Left lung (tissue), 4 donors: ENCODE measurements at regions not wholly inside any gene's neighbourhood (a gene's known extent, or its start where the extent isn't known, plus 50 kb on each side); places are given as distances from the start of the nearest gene placed in this dataset.
A peak's percentile ranks its signal among the peaks of the same experiment; 100 is the strongest.

ENCODE experiments used
- ATAC-seq: fragments of 200-7000 bp; cut with Tn5 transposase; one replicate; pipeline ENCODE4 v1.9.1; 2020; ENCODE audit warnings: moderate library complexity
- DNase-seq, 4 donors: peaks; one replicate each; pipeline ENCODE4 v3.0.0-alpha.2; 2013 to 2020
- H3K27ac ChIP-seq, 2 donors: fragments of 200-600 bp; sonication (generic) in 1 of 2; one replicate each; pipeline versions ENCODE4 v1.5.0 to v1.8.0; 2020 to 2021
- H3K27me3 ChIP-seq, 2 donors: fragments of 200-600 bp; sonication (generic) in 1 of 2; one replicate each; pipeline versions ENCODE4 v1.5.0 to v1.8.0; 2020 to 2021
- H3K36me3 ChIP-seq, 2 donors: fragments of 200-600 bp; sonication (generic) in 1 of 2; one replicate each; pipeline versions ENCODE4 v1.5.0 to v1.8.0; 2020 to 2021
- H3K4me1 ChIP-seq, 2 donors: fragments of 200-600 bp; one replicate each; pipeline ENCODE4 v1.8.0; 2021
- H3K4me3 ChIP-seq, 2 donors: fragments of 200-600 bp; sonication (generic) in 1 of 2; one replicate each; pipeline versions ENCODE4 v1.5.0 to v1.8.0; 2020 to 2021; ENCODE audit warnings: mild to moderate bottlenecking in 1 of 2
- H3K9me3 ChIP-seq, 2 donors: fragments of 200-600 bp; sonication (generic) in 1 of 2; one replicate each; pipeline versions ENCODE4 v1.5.0 to v1.8.0; 2020 to 2021
- intact Hi-C, 2 donors: fragments of 100-400 bp; cut with DNase I; formaldehyde crosslinking; loops; one replicate each; pipeline versions ENCODE4 v1.11.2 to v1.14.2; 2022
- TF ChIP-seq, protein P1 (sequence below), 2 donors: fragments of 200-600 bp; sonication (generic) in 1 of 2; IDR thresholded peaks; one replicate each; pipeline versions ENCODE4 v1.5.0 to v1.8.0; 2021; ENCODE audit warnings: antibody characterized with exemption in 2 of 2
- donor health status: DM: no; HTN: yes; CAD: no.
- donor health status: DM: no; HTN: no; CAD: no.

- TF ChIP-seq, protein P1, sequence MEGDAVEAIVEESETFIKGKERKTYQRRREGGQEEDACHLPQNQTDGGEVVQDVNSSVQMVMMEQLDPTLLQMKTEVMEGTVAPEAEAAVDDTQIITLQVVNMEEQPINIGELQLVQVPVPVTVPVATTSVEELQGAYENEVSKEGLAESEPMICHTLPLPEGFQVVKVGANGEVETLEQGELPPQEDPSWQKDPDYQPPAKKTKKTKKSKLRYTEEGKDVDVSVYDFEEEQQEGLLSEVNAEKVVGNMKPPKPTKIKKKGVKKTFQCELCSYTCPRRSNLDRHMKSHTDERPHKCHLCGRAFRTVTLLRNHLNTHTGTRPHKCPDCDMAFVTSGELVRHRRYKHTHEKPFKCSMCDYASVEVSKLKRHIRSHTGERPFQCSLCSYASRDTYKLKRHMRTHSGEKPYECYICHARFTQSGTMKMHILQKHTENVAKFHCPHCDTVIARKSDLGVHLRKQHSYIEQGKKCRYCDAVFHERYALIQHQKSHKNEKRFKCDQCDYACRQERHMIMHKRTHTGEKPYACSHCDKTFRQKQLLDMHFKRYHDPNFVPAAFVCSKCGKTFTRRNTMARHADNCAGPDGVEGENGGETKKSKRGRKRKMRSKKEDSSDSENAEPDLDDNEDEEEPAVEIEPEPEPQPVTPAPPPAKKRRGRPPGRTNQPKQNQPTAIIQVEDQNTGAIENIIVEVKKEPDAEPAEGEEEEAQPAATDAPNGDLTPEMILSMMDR (IDR thresholded peaks at IDR 0.05) = no peak
- Histone ChIP-seq H3K4me3 (no peak overlapping the region), H3K9me3 (peaks cover 0 to 15% of the 10 kb centered on the region in 2 donors), H3K36me3 (no peaks in the 10 kb centered on the region), H3K27ac (no peak overlapping the region), H3K27me3 (no peaks in the 10 kb centered on the region), H3K4me1 (no peaks in the 10 kb centered on the region)
- DNase-seq (no peak), ATAC-seq (no peak)
- intact Hi-C loops = no loop called here
Measured at GRCh38 chr13:34276764-34277163, 458.8 kb downstream of the RFC3 start.

DNA sequence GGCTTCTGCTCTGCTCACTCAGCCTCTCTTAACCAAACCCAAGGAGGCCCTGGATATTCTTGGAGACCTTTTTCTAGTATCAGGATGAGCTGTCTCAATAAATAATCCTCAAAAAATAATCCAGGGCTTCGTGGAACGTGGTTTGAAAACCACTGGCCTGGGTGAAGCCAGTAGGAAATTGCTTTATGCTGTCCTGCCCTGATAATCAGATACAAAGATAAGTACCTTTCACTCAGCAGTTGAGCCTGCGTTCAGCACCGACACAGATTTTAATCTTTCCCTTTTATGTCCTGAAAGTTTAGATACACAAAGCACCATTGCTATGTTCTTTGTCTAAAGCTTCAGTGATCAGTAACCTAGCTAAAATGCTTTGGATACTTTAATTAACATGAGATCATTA, 460.0 kb downstream of the RFC3 start:
- intact Hi-C loops = no loop called here
- H3K4me1 ChIP-seq = no peaks in the 10 kb centered on the region
- H3K9me3 ChIP-seq = peaks cover 0 to 15% of the 10 kb centered on the region in 2 donors
- ATAC-seq (no peak), DNase-seq (no peak)
- TF ChIP-seq, protein P1 (IDR thresholded peaks at IDR 0.05) = no peak
- H3K27me3 ChIP-seq = no peaks in the 10 kb centered on the region
- no peak overlapping the region for H3K4me3 ChIP-seq
- no peaks in the 10 kb centered on the region for H3K36me3 ChIP-seq
- no peak overlapping the region for H3K27ac ChIP-seq

DNA sequence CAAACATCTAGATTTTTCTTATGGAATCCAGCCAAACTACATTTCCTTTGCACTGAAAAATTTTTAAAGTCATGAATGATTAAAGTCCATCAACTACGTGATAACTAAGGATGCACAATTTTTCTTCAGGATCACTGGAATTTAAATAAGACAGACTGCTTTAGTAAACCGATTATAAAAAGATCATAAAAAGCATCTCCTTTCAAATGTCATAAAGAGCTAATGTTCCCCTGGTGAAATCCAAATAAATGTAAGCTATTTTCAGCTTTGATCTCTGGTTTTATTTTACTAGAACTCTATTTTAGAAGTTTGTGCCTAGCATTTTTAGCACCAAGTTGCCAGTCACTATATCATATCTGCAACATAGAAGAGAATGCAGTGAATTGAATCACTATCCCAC, 460.8 kb downstream of the RFC3 start:
- ATAC-seq (no peak), DNase-seq (no peak)
- TF ChIP-seq, protein P1 (IDR thresholded peaks at IDR 0.05) = no peak
- Histone ChIP-seq H3K9me3 (peaks cover 0 to 15% of the 10 kb centered on the region in 2 donors), H3K36me3 (no peaks in the 10 kb centered on the region), H3K27ac (no peak overlapping the region), H3K27me3 (no peaks in the 10 kb centered on the region), H3K4me3 (no peak overlapping the region), H3K4me1 (no peaks in the 10 kb centered on the region)
- intact Hi-C loops = no loop called here

DNA sequence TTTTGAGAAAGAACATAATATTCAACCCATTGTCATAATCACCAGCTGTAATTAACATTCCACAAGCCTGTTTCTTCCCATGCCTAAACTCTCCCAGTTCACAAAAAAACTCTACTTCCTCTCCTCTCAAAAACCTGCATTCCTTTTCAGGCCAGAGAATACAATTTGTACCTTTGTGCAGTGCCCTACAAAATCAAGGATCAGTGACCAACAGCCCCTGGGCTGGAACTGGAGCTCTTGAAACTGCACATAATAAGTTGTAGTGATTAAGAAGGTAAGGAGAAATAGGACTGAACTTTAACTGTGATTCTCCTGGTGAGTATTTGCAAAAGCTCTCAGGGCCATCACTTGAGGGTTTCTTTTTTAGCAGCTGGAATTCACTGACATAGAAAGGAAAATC, 472.7 kb downstream of the RFC3 start:
- no peaks in the 10 kb centered on the region for H3K9me3 ChIP-seq
- H3K4me3 ChIP-seq = no peak overlapping the region
- intact Hi-C loops = no loop called here
- ATAC-seq (no peak), DNase-seq (no peak)
- TF ChIP-seq, protein P1 (IDR thresholded peaks at IDR 0.05) = no peak
- no peaks in the 10 kb centered on the region for H3K4me1 ChIP-seq
- no peaks in the 10 kb centered on the region for H3K36me3 ChIP-seq
- no peaks in the 10 kb centered on the region for H3K27me3 ChIP-seq
- no peak overlapping the region for H3K27ac ChIP-seq

- TF ChIP-seq, protein P1 (IDR thresholded peaks at IDR 0.05) = no peak
- DNase-seq = peak in 2 of 4 donors; percentile 19 to 40
Measured at GRCh38 chr13:34294483-34295129, 476.7 kb downstream of the RFC3 start.

More at GRCh38 chr13:34294483-34295129, 476.7 kb downstream of the RFC3 start:
- Histone ChIP-seq H3K4me1 (no peaks in the 10 kb centered on the region), H3K27ac (no peak overlapping the region), H3K9me3 (no peaks in the 10 kb centered on the region), H3K4me3 (no peak overlapping the region), H3K27me3 (no peaks in the 10 kb centered on the region), H3K36me3 (no peaks in the 10 kb centered on the region)
- peak; percentile 37 for ATAC-seq
- intact Hi-C loops = no loop called here
